Stomach (tissue), 8 donors: ENCODE measurements at regions not wholly inside any gene's neighbourhood (a gene's known extent, or its start where the extent isn't known, plus 50 kb on each side); places are given as distances from the start of the nearest gene placed in this dataset.

ENCODE experiments used
- DNase-seq, 2 donors: peaks; one replicate each; pipeline versions ENCODE4 v3.0.0 to v3.0.0-alpha.2; 2013 to 2019
- H3K27ac ChIP-seq, 5 donors: fragments of 200-600 bp in 4 of 5; sonication (generic) in 4 of 5; one replicate each; pipeline ENCODE4 v1.5.1; 2013 to 2019; ENCODE audit warnings: mild to moderate bottlenecking in 1 of 5, moderate library complexity in 1 of 5
- H3K27me3 ChIP-seq, 3 donors: fragments of 200-600 bp; sonication (generic); one replicate each; pipeline ENCODE4 v1.5.1; 2017 to 2019; ENCODE audit warnings: mixed run types in 1 of 3
- H3K36me3 ChIP-seq, 4 donors: fragments of 200-600 bp; sonication (generic); 1 replicate in 3 of 4; 2 replicates in 1 of 4; pipeline ENCODE4 v1.5.1; 2016 to 2019
- H3K4me1 ChIP-seq, 4 donors: fragments of 200-600 bp; sonication (generic); one replicate each; pipeline ENCODE4 v1.5.1; 2016 to 2019
- H3K4me3 ChIP-seq, 4 donors: fragments of 200-600 bp; sonication (generic) in 3 of 4; one replicate each; pipeline ENCODE4 v1.5.1; 2016 to 2019; ENCODE audit warnings: mild to moderate bottlenecking in 1 of 4
- H3K9me3 ChIP-seq, 4 donors: fragments of 200-600 bp; sonication (generic); one replicate each; pipeline ENCODE4 v1.5.1; 2016 to 2019
- EP300 ChIP-seq: sonication (generic); formaldehyde crosslinking; IDR thresholded peaks from one replicate; pipeline ENCODE4 v1.6.1; 2017; ENCODE audit warnings: antibody characterized with exemption
- POLR2A ChIP-seq, 4 donors: fragments of 450-650 bp; IDR thresholded peaks; one replicate each; pipeline ENCODE4 v1.6.1; 2016; ENCODE audit warnings: antibody characterized with exemption in 4 of 4, control low read depth in 2 of 4, mild to moderate bottlenecking in 1 of 4, moderate library complexity in 1 of 4
- POLR2AphosphoS5 ChIP-seq, 3 donors: sonication (generic); formaldehyde crosslinking; IDR thresholded peaks; one replicate each; pipeline ENCODE4 v1.6.1; 2016; ENCODE audit warnings: antibody characterized with exemption in 3 of 3
- WGBS, 5 donors: extraction: QIAGEN DNeasy Blood & Tissue Kit in 3 of 5; methylation state at CpG; one replicate each; pipeline versions ENCODE4 v1.1.5 to v1.1.7; 2013 to 2018; 5-methylcytosine and 5-hydroxymethylcytosine counted together
- intact Hi-C: fragments of 100-400 bp; cut with DNase I; formaldehyde crosslinking; loops from one replicate; pipeline ENCODE4 v1.15.1; 2023; ENCODE audit warnings: low total_unique reads
- TF ChIP-seq, protein P1 (sequence below), 7 experiments: fragments of 450-650 bp in 4 of 7; fragments of 200-600 bp in 3 of 7; sonication (generic) in 3 of 7; IDR thresholded peaks; one replicate each; pipeline ENCODE4 v1.5.1; 2016 to 2019; ENCODE audit warnings: antibody characterized with exemption in 7 of 7, control low read depth in 2 of 7, mild to moderate bottlenecking in 1 of 7
- donor health status: healthy with polysubstance abuse.
- donor health status: Bipolar disorder and iron deficiency.
- donor health status: healthy.

DNA sequence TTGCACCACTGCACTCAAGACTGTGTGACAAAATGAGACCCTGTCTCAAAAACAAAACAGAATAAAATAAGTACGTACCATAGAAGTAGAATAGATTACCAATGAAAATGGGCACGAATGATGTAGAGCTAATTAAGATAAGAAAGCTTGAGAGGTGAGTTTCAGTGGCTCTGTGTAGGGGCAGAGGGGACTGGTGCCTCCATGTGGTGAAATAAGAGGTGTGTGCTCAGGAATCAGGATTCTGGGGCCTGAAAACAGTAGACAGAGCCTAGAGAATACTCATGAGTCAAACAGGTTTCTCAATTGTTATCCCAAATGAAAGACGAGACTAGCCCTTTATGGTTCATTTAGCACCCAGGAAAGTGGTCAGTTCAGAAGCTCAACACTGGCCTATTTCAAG lies 1145.1 kb downstream of the FLRT2 start:
- no peak overlapping the region for H3K27ac ChIP-seq
- TF ChIP-seq POLR2AphosphoS5 (IDR thresholded peaks at IDR 0.05) (no peak), POLR2A (IDR thresholded peaks at IDR 0.05) (no peak), EP300 (no peak)
- TF ChIP-seq, protein P1, sequence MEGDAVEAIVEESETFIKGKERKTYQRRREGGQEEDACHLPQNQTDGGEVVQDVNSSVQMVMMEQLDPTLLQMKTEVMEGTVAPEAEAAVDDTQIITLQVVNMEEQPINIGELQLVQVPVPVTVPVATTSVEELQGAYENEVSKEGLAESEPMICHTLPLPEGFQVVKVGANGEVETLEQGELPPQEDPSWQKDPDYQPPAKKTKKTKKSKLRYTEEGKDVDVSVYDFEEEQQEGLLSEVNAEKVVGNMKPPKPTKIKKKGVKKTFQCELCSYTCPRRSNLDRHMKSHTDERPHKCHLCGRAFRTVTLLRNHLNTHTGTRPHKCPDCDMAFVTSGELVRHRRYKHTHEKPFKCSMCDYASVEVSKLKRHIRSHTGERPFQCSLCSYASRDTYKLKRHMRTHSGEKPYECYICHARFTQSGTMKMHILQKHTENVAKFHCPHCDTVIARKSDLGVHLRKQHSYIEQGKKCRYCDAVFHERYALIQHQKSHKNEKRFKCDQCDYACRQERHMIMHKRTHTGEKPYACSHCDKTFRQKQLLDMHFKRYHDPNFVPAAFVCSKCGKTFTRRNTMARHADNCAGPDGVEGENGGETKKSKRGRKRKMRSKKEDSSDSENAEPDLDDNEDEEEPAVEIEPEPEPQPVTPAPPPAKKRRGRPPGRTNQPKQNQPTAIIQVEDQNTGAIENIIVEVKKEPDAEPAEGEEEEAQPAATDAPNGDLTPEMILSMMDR (IDR thresholded peaks at IDR 0.05), result no peak
- H3K4me3 ChIP-seq, result no peak overlapping the region
- H3K27me3 ChIP-seq, result no peaks in the 10 kb centered on the region
- no peak for DNase-seq
- intact Hi-C loops, result no loop called here
- no peaks in the 10 kb centered on the region for H3K4me1 ChIP-seq
- WGBS, 5 donors, result 72 to 93% (median 87%) methylated on average over 3 of the region's 3 CpGs
- H3K9me3 ChIP-seq, result no peaks in the 10 kb centered on the region
- H3K36me3 ChIP-seq, result no peaks in the 10 kb centered on the region

GRCh38 chr14:86673523-86673969 lies 1143.6 kb downstream of the FLRT2 start:
- intact Hi-C loops, result no loop called here
- peak; percentile 4 to 34 for DNase-seq
- Histone ChIP-seq H3K4me1 (no peaks in the 10 kb centered on the region), H3K36me3 (no peaks in the 10 kb centered on the region), H3K9me3 (no peaks in the 10 kb centered on the region), H3K27me3 (no peaks in the 10 kb centered on the region), H3K4me3 (no peak overlapping the region), H3K27ac (no peak overlapping the region)
- TF ChIP-seq, protein P1 (IDR thresholded peaks at IDR 0.05), result no peak
- peak in 1 of 3 donors; percentile 12 for TF ChIP-seq POLR2AphosphoS5 (IDR thresholded peaks at IDR 0.05)

- Histone ChIP-seq H3K9me3 (no peaks in the 10 kb centered on the region), H3K4me1 (no peaks in the 10 kb centered on the region), H3K27me3 (no peaks in the 10 kb centered on the region), H3K4me3 (no peak overlapping the region), H3K36me3 (no peaks in the 10 kb centered on the region), H3K27ac (no peak overlapping the region)
- intact Hi-C loops, result no loop called here
- 90 to 94% (median 91%) methylated on average over 2 of the region's 2 CpGs for WGBS, 5 donors
- DNase-seq, result no peak
- TF ChIP-seq POLR2AphosphoS5 (IDR thresholded peaks at IDR 0.05), result no peak
These were observed 1142.1 kb downstream of the FLRT2 start for GRCh38 chr14:86672080-86672479.

DNA sequence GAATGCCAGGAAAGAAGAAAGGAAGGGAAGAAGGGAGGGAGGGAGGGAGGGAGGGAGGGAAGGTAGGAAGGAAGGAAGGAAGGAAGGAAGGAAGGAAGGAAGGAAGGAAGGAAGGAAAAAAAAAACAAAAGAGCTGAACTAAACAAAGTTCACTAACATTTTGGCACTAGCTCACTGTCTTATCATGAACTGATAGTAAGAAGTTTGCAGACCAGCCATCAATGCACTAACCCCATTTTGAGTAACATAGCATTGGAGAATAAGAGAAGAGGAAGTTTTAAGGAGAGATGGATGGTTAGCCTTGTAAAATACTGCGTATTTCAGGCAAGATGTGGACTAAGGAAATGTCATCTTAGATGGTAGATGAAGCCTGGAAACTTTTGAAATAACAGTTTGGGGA lies 1136.0 kb downstream of the FLRT2 start:
- WGBS, 5 donors, result 77 to 89% (median 82%) methylated on average over 1 of the region's 1 CpG
- no peak overlapping the region for H3K4me3 ChIP-seq
- no peaks in the 10 kb centered on the region for H3K27me3 ChIP-seq
- DNase-seq, result no peak
- H3K27ac ChIP-seq, result no peak overlapping the region
- no peaks in the 10 kb centered on the region for H3K36me3 ChIP-seq
- TF ChIP-seq POLR2A (IDR thresholded peaks at IDR 0.05) (no peak), EP300 (no peak), POLR2AphosphoS5 (IDR thresholded peaks at IDR 0.05) (no peak)
- H3K9me3 ChIP-seq, result no peaks in the 10 kb centered on the region
- H3K4me1 ChIP-seq, result no peaks in the 10 kb centered on the region
- intact Hi-C loops, result no loop called here

DNA sequence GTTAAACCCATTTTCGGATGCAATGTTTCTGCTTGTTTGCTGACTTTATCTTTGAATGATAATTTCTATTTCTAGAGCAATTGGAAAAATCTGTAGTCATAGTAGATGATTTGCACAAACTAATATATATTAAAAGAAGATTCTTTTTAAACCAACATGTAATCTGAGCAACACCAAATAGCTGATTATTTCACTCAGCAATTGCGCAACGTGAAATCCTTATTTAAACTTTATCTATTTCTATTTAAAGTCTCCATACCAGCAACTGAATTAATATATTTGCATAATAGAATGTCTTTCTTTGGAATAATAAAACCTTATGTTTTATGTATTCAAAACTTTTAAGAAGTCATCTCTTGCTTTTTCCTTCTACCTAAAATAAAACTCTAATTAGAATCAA lies 1132.4 kb downstream of the FLRT2 start:
- H3K27ac ChIP-seq, result no peak overlapping the region
- TF ChIP-seq POLR2A (IDR thresholded peaks at IDR 0.05) (no peak), EP300 (no peak)
- intact Hi-C loops, result no loop called here
- H3K9me3 ChIP-seq, result no peaks in the 10 kb centered on the region
- 57 to 77% (median 68%) methylated on average over 3 of the region's 3 CpGs for WGBS, 5 donors
- no peak overlapping the region for H3K4me3 ChIP-seq
- no peaks in the 10 kb centered on the region for H3K4me1 ChIP-seq
- no peaks in the 10 kb centered on the region for H3K36me3 ChIP-seq
- H3K27me3 ChIP-seq, result no peaks in the 10 kb centered on the region
- DNase-seq, result no peak

DNA sequence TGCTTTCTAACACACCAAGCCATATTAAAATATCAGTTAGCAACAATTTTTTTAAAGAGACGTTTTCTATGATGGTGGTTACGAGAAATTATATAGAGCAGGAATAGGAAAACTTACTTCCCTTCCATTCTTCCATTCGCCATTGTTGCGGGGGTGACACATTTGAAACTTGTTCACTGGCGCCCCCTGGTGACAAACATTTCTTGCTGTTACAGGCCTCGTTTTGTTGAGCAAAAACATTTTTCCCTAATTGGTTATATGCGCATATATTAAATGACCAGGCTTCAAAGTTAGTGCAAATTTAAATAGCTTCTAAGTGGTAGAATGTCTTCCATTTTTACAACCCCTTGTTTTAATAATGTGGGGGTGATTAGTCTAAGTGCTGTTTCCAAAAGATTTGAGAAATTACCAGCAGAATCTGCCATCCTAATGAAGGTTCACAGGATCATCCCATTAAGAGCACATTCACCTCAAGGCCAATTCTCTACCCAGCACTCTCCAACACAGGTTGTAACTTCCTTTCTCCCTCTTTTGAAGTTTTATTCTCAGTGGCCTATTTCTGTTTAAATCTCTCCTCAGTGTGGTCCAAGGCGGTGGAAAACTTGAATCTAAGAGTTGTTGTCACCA lies 1124.7 kb downstream of the FLRT2 start:
- Histone ChIP-seq H3K27me3 (no peaks in the 10 kb centered on the region), H3K4me3 (no peak overlapping the region), H3K36me3 (no peaks in the 10 kb centered on the region), H3K9me3 (no peaks in the 10 kb centered on the region), H3K4me1 (no peaks in the 10 kb centered on the region), H3K27ac (no peak overlapping the region)
- whole genome bisulfite sequencing, 5 donors, result 64 to 70% (median 66%) methylated on average over 8 of the region's 8 CpGs
- peak; percentile 52 to 80 for DNase-seq
- TF ChIP-seq, protein P1 (IDR thresholded peaks at IDR 0.05), result peak in 4 of 7 experiments; percentile 10 to 60 (median 44)
- no peak for TF ChIP-seq POLR2AphosphoS5 (IDR thresholded peaks at IDR 0.05)
- intact Hi-C loops, result no loop called here
